ENCODE measurements at regions not wholly inside any gene's neighbourhood (a gene's known extent, or its start where the extent isn't known, plus 50 kb on each side); places are given as distances from the start of the nearest gene placed in this dataset.

DNA sequence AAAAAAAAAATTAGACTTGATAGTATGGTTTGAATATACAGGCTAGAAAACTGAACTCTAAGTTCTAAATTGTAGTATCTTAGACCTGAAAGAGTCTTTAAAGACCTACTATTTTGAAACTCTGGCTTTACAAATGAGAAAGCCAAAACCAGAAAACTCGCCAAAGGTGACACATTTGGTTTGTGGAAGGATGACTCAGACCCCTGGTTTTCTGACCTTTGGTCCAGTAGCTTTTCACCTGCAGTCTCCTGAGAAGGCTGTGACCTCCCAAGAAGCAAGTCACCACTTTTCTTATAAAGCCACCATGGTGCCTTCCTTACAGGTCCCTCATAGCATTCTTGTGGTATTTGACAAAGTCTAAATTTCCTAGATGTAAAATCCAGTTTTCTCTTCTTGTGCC lies 102.1 kb upstream of the CEP78 start:
- TF ChIP-seq CTCF (conservative IDR thresholded peaks at IDR 0.05; ENCODE audit: low read length) (no peak), EZH2phosphoT487 (IDR thresholded peaks at IDR 0.05; ENCODE audit: borderline replicate concordance) (no peak)

Data from Loucy (cell line).